Left lobe of liver (tissue), 2 donors: ENCODE measurements at regions not wholly inside any gene's neighbourhood (a gene's known extent, or its start where the extent isn't known, plus 50 kb on each side); places are given as distances from the start of the nearest gene placed in this dataset.
"Not testable (repeated sequence)": the region's sequence is repeated elsewhere in the genome, so short reads cannot be mapped to it uniquely, and the experiment has no call there.

Experiments used
- ATAC-seq: fragments of 200-7000 bp; cut with Tn5 transposase; one replicate; pipeline ENCODE4 v1.9.1; 2020; ENCODE audit warnings: mild to moderate bottlenecking, moderate library complexity
- DNase-seq: peaks from one replicate; pipeline ENCODE4 v3.0.0-alpha.2; 2020; ENCODE audit warnings: low spot score
- donor health status: DM: no; HTN: no; CAD: no; lungs with moderate emphysema.
- donor health status: DM: no; HTN: yes; CAD: no.

- ATAC-seq = no peak
- no peak for DNase-seq
These were observed 59.6 kb upstream of the NDUFV2 start for GRCh38 chr18:9042766-9043481.

- ATAC-seq (no peak), DNase-seq (no peak)
These were observed 58.9 kb upstream of the NDUFV2 start for GRCh38 chr18:9043581-9043980.

- DNase-seq = no peak
- no peak for ATAC-seq
These were observed 54.8 kb upstream of the NDUFV2 start for GRCh38 chr18:9047715-9048114.

GRCh38 chr18:9048236-9048635, 54.3 kb upstream of the NDUFV2 start:
- DNase-seq = no peak
- no peak for ATAC-seq

GRCh38 chr18:9048808-9049494, 53.5 kb upstream of the NDUFV2 start:
- DNase-seq (no peak), ATAC-seq (no peak)

- DNase-seq (no peak), ATAC-seq (no peak)
These were observed 53.0 kb upstream of the NDUFV2 start for GRCh38 chr18:9049495-9049809.

GRCh38 chr18:9050628-9051284, 51.7 kb upstream of the NDUFV2 start:
- not testable (repeated sequence) for DNase-seq, ATAC-seq
